ENCODE measurements at regions not wholly inside any gene's neighbourhood (a gene's known extent, or its start where the extent isn't known, plus 50 kb on each side); places are given as distances from the start of the nearest gene placed in this dataset.

- no peaks in the 10 kb centered on the region for H4K20me1 ChIP-seq (ENCODE audit: insufficient read depth, poor library complexity, severe bottlenecking)
- no peak for TF ChIP-seq EZH2phosphoT487 (IDR thresholded peaks at IDR 0.05; ENCODE audit: low read depth, severe bottlenecking, unreplicated experiment)
- no peaks in the 10 kb centered on the region for H3K9me3 ChIP-seq (ENCODE audit: low read depth)
- H3K27me3 ChIP-seq, result no peaks in the 10 kb centered on the region
- peaks cover 3% of the 10 kb centered on the region for H3K4me1 ChIP-seq (ENCODE audit: insufficient read depth)
- no peak overlapping the region for H3K4me3 ChIP-seq
- no peak overlapping the region for H2AFZ ChIP-seq
- H3K79me2 ChIP-seq, result no peaks in the 10 kb centered on the region
- no peak overlapping the region for H3K27ac ChIP-seq
- H3K9me2 ChIP-seq (replicated peaks; ENCODE audit: insufficient read depth), result no peaks in the 10 kb centered on the region
- no peak overlapping the region for H3K4me2 ChIP-seq
- no peak for DNase-seq (ENCODE audit: low spot score)
- H3K36me3 ChIP-seq (replicated peaks; ENCODE audit: insufficient read depth, low read depth), result no peaks in the 10 kb centered on the region
These were observed 542.6 kb upstream of the SPRY2 start for GRCh38 chr13:80883545-80883944.

GRCh38 chr13:80881942-80882445 is 541.1 kb upstream of the SPRY2 start:
- Histone ChIP-seq H4K20me1 (ENCODE audit: insufficient read depth, poor library complexity, severe bottlenecking) (no peaks in the 10 kb centered on the region), H3K9me3 (ENCODE audit: low read depth) (no peaks in the 10 kb centered on the region), H2AFZ (no peak overlapping the region), H3K4me3 (no peak overlapping the region), H3K79me2 (no peaks in the 10 kb centered on the region), H3K27me3 (no peaks in the 10 kb centered on the region), H3K4me1 (ENCODE audit: insufficient read depth) (peaks cover 3% of the 10 kb centered on the region), H3K9me2 (replicated peaks; ENCODE audit: insufficient read depth) (no peaks in the 10 kb centered on the region), H3K36me3 (replicated peaks; ENCODE audit: insufficient read depth, low read depth) (no peaks in the 10 kb centered on the region), H3K27ac (no peak overlapping the region), H3K4me2 (no peak overlapping the region)
- peak; percentile 18 for DNase-seq (ENCODE audit: low spot score)
- TF ChIP-seq EZH2phosphoT487 (IDR thresholded peaks at IDR 0.05; ENCODE audit: low read depth, severe bottlenecking, unreplicated experiment), result peak; percentile 87
- TF ChIP-seq EZH2 (IDR thresholded peaks at IDR 0.05; ENCODE audit: borderline replicate concordance), result no peak

- H2AFZ ChIP-seq, result no peak overlapping the region
- H3K79me2 ChIP-seq, result no peaks in the 10 kb centered on the region
- no peaks in the 10 kb centered on the region for H3K36me3 ChIP-seq (replicated peaks; ENCODE audit: insufficient read depth, low read depth)
- TF ChIP-seq CTCF (IDR thresholded peaks at IDR 0.05; ENCODE audit: poor library complexity) (no peak), EZH2phosphoT487 (IDR thresholded peaks at IDR 0.05; ENCODE audit: low read depth, severe bottlenecking, unreplicated experiment) (no peak), EZH2 (IDR thresholded peaks at IDR 0.05; ENCODE audit: borderline replicate concordance) (no peak)
- no peak for DNase-seq (ENCODE audit: low spot score)
- H3K9me2 ChIP-seq (replicated peaks; ENCODE audit: insufficient read depth), result no peaks in the 10 kb centered on the region
- no peak overlapping the region for H3K27ac ChIP-seq
- no peaks in the 10 kb centered on the region for H3K9me3 ChIP-seq (ENCODE audit: low read depth)
- H3K4me3 ChIP-seq, result no peak overlapping the region
- H4K20me1 ChIP-seq (ENCODE audit: insufficient read depth, poor library complexity, severe bottlenecking), result no peaks in the 10 kb centered on the region
- H3K4me2 ChIP-seq, result no peak overlapping the region
- peaks cover 3% of the 10 kb centered on the region for H3K4me1 ChIP-seq (ENCODE audit: insufficient read depth)
- no peaks in the 10 kb centered on the region for H3K27me3 ChIP-seq
These were observed 540.6 kb upstream of the SPRY2 start for GRCh38 chr13:80881495-80881894.

- Histone ChIP-seq H2AFZ (no peak overlapping the region), H3K27me3 (no peaks in the 10 kb centered on the region), H3K4me1 (ENCODE audit: insufficient read depth) (peaks cover 3% of the 10 kb centered on the region), H3K36me3 (replicated peaks; ENCODE audit: insufficient read depth, low read depth) (no peaks in the 10 kb centered on the region), H3K4me2 (no peak overlapping the region), H3K27ac (no peak overlapping the region), H3K4me3 (no peak overlapping the region), H3K79me2 (no peaks in the 10 kb centered on the region), H3K9me2 (replicated peaks; ENCODE audit: insufficient read depth) (no peaks in the 10 kb centered on the region), H3K9me3 (ENCODE audit: low read depth) (no peaks in the 10 kb centered on the region), H4K20me1 (ENCODE audit: insufficient read depth, poor library complexity, severe bottlenecking) (no peaks in the 10 kb centered on the region)
- DNase-seq (ENCODE audit: low spot score), result no peak
- 82% methylated on average over 1 of the region's 1 CpG for WGBS (ENCODE audit: low lambda C conversion rate, missing lambda C conversion rate)
- TF ChIP-seq CTCF (IDR thresholded peaks at IDR 0.05; ENCODE audit: poor library complexity) (no peak), EZH2phosphoT487 (IDR thresholded peaks at IDR 0.05; ENCODE audit: low read depth, severe bottlenecking, unreplicated experiment) (no peak), EZH2 (IDR thresholded peaks at IDR 0.05; ENCODE audit: borderline replicate concordance) (no peak)
These were observed 540.1 kb upstream of the SPRY2 start for GRCh38 chr13:80881034-80881433.

GRCh38 chr13:80877944-80878241 is 537.0 kb upstream of the SPRY2 start:
- Histone ChIP-seq H3K9me2 (replicated peaks; ENCODE audit: insufficient read depth) (no peaks in the 10 kb centered on the region), H3K9me3 (ENCODE audit: low read depth) (no peaks in the 10 kb centered on the region), H3K4me2 (no peak overlapping the region), H3K79me2 (no peaks in the 10 kb centered on the region), H3K4me3 (no peak overlapping the region), H3K36me3 (replicated peaks; ENCODE audit: insufficient read depth, low read depth) (no peaks in the 10 kb centered on the region), H2AFZ (no peak overlapping the region), H3K4me1 (ENCODE audit: insufficient read depth) (peaks cover 3% of the 10 kb centered on the region), H4K20me1 (ENCODE audit: insufficient read depth, poor library complexity, severe bottlenecking) (no peaks in the 10 kb centered on the region), H3K27ac (no peak overlapping the region), H3K27me3 (no peaks in the 10 kb centered on the region)
- DNase-seq (ENCODE audit: low spot score), result no peak
- TF ChIP-seq CTCF (IDR thresholded peaks at IDR 0.05; ENCODE audit: poor library complexity) (no peak), EZH2phosphoT487 (IDR thresholded peaks at IDR 0.05; ENCODE audit: low read depth, severe bottlenecking, unreplicated experiment) (no peak), EZH2 (IDR thresholded peaks at IDR 0.05; ENCODE audit: borderline replicate concordance) (no peak)

Data from hepatocyte (in vitro differentiated cells).